ENCODE measurements at regions not wholly inside any gene's neighbourhood (a gene's known extent, or its start where the extent isn't known, plus 50 kb on each side); places are given as distances from the start of the nearest gene placed in this dataset.

DNA sequence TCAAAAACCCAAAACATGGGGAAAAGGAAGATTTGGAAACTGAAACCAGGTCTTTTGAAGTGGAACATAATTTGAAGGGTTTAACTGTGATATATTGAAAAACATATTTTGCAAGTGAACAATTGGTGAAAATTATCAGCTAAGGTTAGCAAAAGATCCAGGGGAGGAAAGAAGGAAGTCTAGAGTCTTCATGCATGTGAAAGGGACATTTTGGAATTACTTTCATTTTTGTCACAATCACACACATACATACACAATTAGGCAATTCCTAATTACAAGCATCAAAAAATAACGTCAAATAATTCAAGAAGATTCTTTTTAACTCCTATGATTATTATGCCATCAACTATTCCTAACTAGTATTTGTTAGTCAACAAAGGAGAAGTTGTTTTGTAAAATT is 64.7 kb upstream of the NFIA start:
- TF ChIP-seq, protein P1, sequence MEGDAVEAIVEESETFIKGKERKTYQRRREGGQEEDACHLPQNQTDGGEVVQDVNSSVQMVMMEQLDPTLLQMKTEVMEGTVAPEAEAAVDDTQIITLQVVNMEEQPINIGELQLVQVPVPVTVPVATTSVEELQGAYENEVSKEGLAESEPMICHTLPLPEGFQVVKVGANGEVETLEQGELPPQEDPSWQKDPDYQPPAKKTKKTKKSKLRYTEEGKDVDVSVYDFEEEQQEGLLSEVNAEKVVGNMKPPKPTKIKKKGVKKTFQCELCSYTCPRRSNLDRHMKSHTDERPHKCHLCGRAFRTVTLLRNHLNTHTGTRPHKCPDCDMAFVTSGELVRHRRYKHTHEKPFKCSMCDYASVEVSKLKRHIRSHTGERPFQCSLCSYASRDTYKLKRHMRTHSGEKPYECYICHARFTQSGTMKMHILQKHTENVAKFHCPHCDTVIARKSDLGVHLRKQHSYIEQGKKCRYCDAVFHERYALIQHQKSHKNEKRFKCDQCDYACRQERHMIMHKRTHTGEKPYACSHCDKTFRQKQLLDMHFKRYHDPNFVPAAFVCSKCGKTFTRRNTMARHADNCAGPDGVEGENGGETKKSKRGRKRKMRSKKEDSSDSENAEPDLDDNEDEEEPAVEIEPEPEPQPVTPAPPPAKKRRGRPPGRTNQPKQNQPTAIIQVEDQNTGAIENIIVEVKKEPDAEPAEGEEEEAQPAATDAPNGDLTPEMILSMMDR (IDR thresholded peaks at IDR 0.05; ENCODE audit: poor library complexity, severe bottlenecking): no peak
- TF ChIP-seq, protein P2, sequence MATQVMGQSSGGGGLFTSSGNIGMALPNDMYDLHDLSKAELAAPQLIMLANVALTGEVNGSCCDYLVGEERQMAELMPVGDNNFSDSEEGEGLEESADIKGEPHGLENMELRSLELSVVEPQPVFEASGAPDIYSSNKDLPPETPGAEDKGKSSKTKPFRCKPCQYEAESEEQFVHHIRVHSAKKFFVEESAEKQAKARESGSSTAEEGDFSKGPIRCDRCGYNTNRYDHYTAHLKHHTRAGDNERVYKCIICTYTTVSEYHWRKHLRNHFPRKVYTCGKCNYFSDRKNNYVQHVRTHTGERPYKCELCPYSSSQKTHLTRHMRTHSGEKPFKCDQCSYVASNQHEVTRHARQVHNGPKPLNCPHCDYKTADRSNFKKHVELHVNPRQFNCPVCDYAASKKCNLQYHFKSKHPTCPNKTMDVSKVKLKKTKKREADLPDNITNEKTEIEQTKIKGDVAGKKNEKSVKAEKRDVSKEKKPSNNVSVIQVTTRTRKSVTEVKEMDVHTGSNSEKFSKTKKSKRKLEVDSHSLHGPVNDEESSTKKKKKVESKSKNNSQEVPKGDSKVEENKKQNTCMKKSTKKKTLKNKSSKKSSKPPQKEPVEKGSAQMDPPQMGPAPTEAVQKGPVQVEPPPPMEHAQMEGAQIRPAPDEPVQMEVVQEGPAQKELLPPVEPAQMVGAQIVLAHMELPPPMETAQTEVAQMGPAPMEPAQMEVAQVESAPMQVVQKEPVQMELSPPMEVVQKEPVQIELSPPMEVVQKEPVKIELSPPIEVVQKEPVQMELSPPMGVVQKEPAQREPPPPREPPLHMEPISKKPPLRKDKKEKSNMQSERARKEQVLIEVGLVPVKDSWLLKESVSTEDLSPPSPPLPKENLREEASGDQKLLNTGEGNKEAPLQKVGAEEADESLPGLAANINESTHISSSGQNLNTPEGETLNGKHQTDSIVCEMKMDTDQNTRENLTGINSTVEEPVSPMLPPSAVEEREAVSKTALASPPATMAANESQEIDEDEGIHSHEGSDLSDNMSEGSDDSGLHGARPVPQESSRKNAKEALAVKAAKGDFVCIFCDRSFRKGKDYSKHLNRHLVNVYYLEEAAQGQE (IDR thresholded peaks at IDR 0.05; ENCODE audit: borderline replicate concordance): no peak
- TF ChIP-seq TAF1 (IDR thresholded peaks at IDR 0.05; ENCODE audit: low read depth): no peak
- no peak for TF ChIP-seq EP300 (conservative IDR thresholded peaks at IDR 0.05; ENCODE audit: poor library complexity, severe bottlenecking)
- no peak for TF ChIP-seq POLR2AphosphoS5 (IDR thresholded peaks at IDR 0.05)
- TF ChIP-seq EZH2 (IDR thresholded peaks at IDR 0.05; ENCODE audit: borderline replicate concordance, insufficient read depth, low read length, poor library complexity, severe bottlenecking): no peak
- no peak for TF ChIP-seq RAD21 (conservative IDR thresholded peaks at IDR 0.05)
- TF ChIP-seq MXI1 (conservative IDR thresholded peaks at IDR 0.05; ENCODE audit: poor library complexity, severe bottlenecking): no peak
- no peak for TF ChIP-seq SMC3 (conservative IDR thresholded peaks at IDR 0.05; ENCODE audit: poor library complexity)
